Karpas-422 (cell line): ENCODE measurements at regions not wholly inside any gene's neighbourhood (a gene's known extent, or its start where the extent isn't known, plus 50 kb on each side); places are given as distances from the start of the nearest gene placed in this dataset.
"Not testable (repeated sequence)": the region's sequence is repeated elsewhere in the genome, so short reads cannot be mapped to it uniquely, and the experiment has no call there.

ENCODE experiments used
- DNase-seq: peaks from one replicate; pipeline ENCODE4 v3.0.0-alpha.2; 2015
- H2AFZ ChIP-seq: fragments of 200-600 bp; sonication (generic); 2 replicates; pipeline ENCODE4 v1.6.1; 2014; ENCODE audit warnings: antibody characterized with exemption, low read length, mixed read lengths
- H3K27ac ChIP-seq: fragments of 200-600 bp; sonication (generic); 2 replicates; pipeline ENCODE4 v1.5.1; 2014; ENCODE audit warnings: mild to moderate bottlenecking, low read length, moderate library complexity
- H3K27me3 ChIP-seq: fragments of 200-600 bp; sonication (generic); 2 replicates; pipeline ENCODE4 v1.6.1; 2014; ENCODE audit warnings: low read length, mixed read lengths
- H3K36me3 ChIP-seq: fragments of 200-600 bp; sonication (generic); 2 replicates; pipeline ENCODE4 v1.6.1; 2014; ENCODE audit warnings: low read length, mixed read lengths; ENCODE audit not compliant: insufficient read depth
- H3K4me1 ChIP-seq: fragments of 200-600 bp; sonication (generic); 2 replicates; pipeline ENCODE4 v1.6.1; 2014; ENCODE audit warnings: mild to moderate bottlenecking, low read length, mixed read lengths
- H3K4me2 ChIP-seq: fragments of 200-600 bp; sonication (generic); 2 replicates; pipeline ENCODE4 v1.6.1; 2014; ENCODE audit warnings: low read length, low read depth, mild to moderate bottlenecking; ENCODE audit not compliant: poor library complexity, severe bottlenecking
- H3K4me3 ChIP-seq: fragments of 200-600 bp; sonication (generic); 2 replicates; pipeline ENCODE4 v1.5.1; 2014; ENCODE audit warnings: mild to moderate bottlenecking, antibody characterized with exemption, low read length, mixed read lengths
- H3K79me2 ChIP-seq: fragments of 200-600 bp; sonication (generic); 2 replicates; pipeline ENCODE4 v1.6.1; 2014; ENCODE audit warnings: mild to moderate bottlenecking, low read length, mixed read lengths
- H3K9ac ChIP-seq: fragments of 200-600 bp; sonication (generic); 2 replicates; pipeline ENCODE4 v1.6.0; 2014; ENCODE audit warnings: low read length
- H3K9me2 ChIP-seq: fragments of 200-600 bp; sonication (generic), shearing (Covaris generic); replicated peaks from 2 replicates; pipeline ENCODE4 v1.6.0; 2014; ENCODE audit warnings: mild to moderate bottlenecking, low read length, moderate library complexity; ENCODE audit not compliant: insufficient read depth
- H3K9me3 ChIP-seq: fragments of 300-700, 200-600 bp; sonication (generic); 2 replicates; pipeline ENCODE4 v1.6.1; 2014; ENCODE audit warnings: low read length, mixed read lengths
- H4K20me1 ChIP-seq: fragments of 200-600 bp; sonication (generic); 2 replicates; pipeline ENCODE4 v1.6.1; 2014; ENCODE audit warnings: mild to moderate bottlenecking, antibody characterized with exemption, low read length, low read depth; ENCODE audit not compliant: insufficient read depth

- no peak overlapping the region for H2AFZ ChIP-seq
Measured at GRCh38 chr15:79724312-79724711, 172.5 kb downstream of the MTHFS start.

GRCh38 chr15:79724804-79725203 is 172.0 kb downstream of the MTHFS start:
- H3K36me3 ChIP-seq, result no peaks in the 10 kb centered on the region
- no peaks in the 10 kb centered on the region for H3K9me3 ChIP-seq
- H2AFZ ChIP-seq, result no peak overlapping the region
- no peaks in the 10 kb centered on the region for H3K27me3 ChIP-seq
- no peak overlapping the region for H3K4me3 ChIP-seq
- no peak for DNase-seq
- no peaks in the 10 kb centered on the region for H3K9me2 ChIP-seq
- no peaks in the 10 kb centered on the region for H3K79me2 ChIP-seq
- no peak overlapping the region for H3K9ac ChIP-seq
- 0 out of 2 replicates have a peak, but pooled peaks cover 4% of the 10 kb centered on the region for H4K20me1 ChIP-seq
- no peaks in the 10 kb centered on the region for H3K4me1 ChIP-seq
- no peak overlapping the region for H3K27ac ChIP-seq
- no peak overlapping the region for H3K4me2 ChIP-seq

More at GRCh38 chr15:79724312-79724711, 172.5 kb downstream of the MTHFS start:
- H3K9me3 ChIP-seq, result no peaks in the 10 kb centered on the region
- H3K27me3 ChIP-seq, result no peaks in the 10 kb centered on the region
- no peaks in the 10 kb centered on the region for H3K36me3 ChIP-seq
- 0 out of 2 replicates have a peak, but pooled peaks cover 3% of the 10 kb centered on the region for H4K20me1 ChIP-seq
- no peaks in the 10 kb centered on the region for H3K79me2 ChIP-seq
- no peak overlapping the region for H3K9ac ChIP-seq
- no peak overlapping the region for H3K4me3 ChIP-seq
- H3K4me2 ChIP-seq, result no peak overlapping the region
- H3K9me2 ChIP-seq, result no peaks in the 10 kb centered on the region
- H3K4me1 ChIP-seq, result no peaks in the 10 kb centered on the region
- DNase-seq, result no peak
- no peak overlapping the region for H3K27ac ChIP-seq

GRCh38 chr15:79728867-79729266 is 167.9 kb downstream of the MTHFS start:
- Histone ChIP-seq H3K9me2 (no peaks in the 10 kb centered on the region), H2AFZ (no peak overlapping the region), H3K79me2 (no peaks in the 10 kb centered on the region), H3K4me2 (no peak overlapping the region), H4K20me1 (0 out of 2 replicates have a peak, but pooled peaks cover 4% of the 10 kb centered on the region), H3K27me3 (no peaks in the 10 kb centered on the region), H3K36me3 (no peaks in the 10 kb centered on the region), H3K4me1 (peaks cover 12% of the 10 kb centered on the region), H3K9ac (no peak overlapping the region), H3K4me3 (no peak overlapping the region), H3K9me3 (no peaks in the 10 kb centered on the region), H3K27ac (no peak overlapping the region)
- DNase-seq, result no peak

- no peaks in the 10 kb centered on the region for H3K9me3 ChIP-seq
- no peak for DNase-seq
- no peak overlapping the region for H3K4me3 ChIP-seq
- H3K4me1 ChIP-seq, result peaks cover 28% of the 10 kb centered on the region
- H3K4me2 ChIP-seq, result no peak overlapping the region
- H3K27me3 ChIP-seq, result no peaks in the 10 kb centered on the region
- no peak overlapping the region for H3K27ac ChIP-seq
- no peaks in the 10 kb centered on the region for H4K20me1 ChIP-seq
- no peaks in the 10 kb centered on the region for H3K36me3 ChIP-seq
- no peaks in the 10 kb centered on the region for H3K79me2 ChIP-seq
- H3K9ac ChIP-seq, result no peak overlapping the region
- H3K9me2 ChIP-seq, result no peaks in the 10 kb centered on the region
- H2AFZ ChIP-seq, result no peak overlapping the region
Measured at GRCh38 chr15:79736435-79737000, 160.3 kb downstream of the MTHFS start.

GRCh38 chr15:79738143-79738542 is 158.7 kb downstream of the MTHFS start:
- Histone ChIP-seq H4K20me1 (no peaks in the 10 kb centered on the region), H3K4me2 (peak overlapping the region; percentile 31), H3K36me3 (no peaks in the 10 kb centered on the region), H2AFZ (no peak overlapping the region), H3K4me3 (no peak overlapping the region; the same call in 1 of the 2 replicates), H3K4me1 (peaks cover 15% of the 10 kb centered on the region), H3K9me3 (no peaks in the 10 kb centered on the region), H3K27ac (no peak overlapping the region), H3K27me3 (no peaks in the 10 kb centered on the region), H3K9me2 (no peaks in the 10 kb centered on the region), H3K79me2 (no peaks in the 10 kb centered on the region), H3K9ac (no peak overlapping the region)
- peak; percentile 59 for DNase-seq

GRCh38 chr15:79740561-79740960 is 156.3 kb downstream of the MTHFS start:
- H4K20me1 ChIP-seq, result no peaks in the 10 kb centered on the region
- H3K9me3 ChIP-seq, result no peaks in the 10 kb centered on the region
- H3K79me2 ChIP-seq, result no peaks in the 10 kb centered on the region
- no peaks in the 10 kb centered on the region for H3K36me3 ChIP-seq
- H3K27ac ChIP-seq, result no peak overlapping the region
- peaks cover 15% of the 10 kb centered on the region for H3K4me1 ChIP-seq
- H3K9ac ChIP-seq, result no peak overlapping the region
- no peak overlapping the region for H2AFZ ChIP-seq
- H3K9me2 ChIP-seq, result no peaks in the 10 kb centered on the region
- H3K27me3 ChIP-seq, result no peaks in the 10 kb centered on the region
- no peak overlapping the region for H3K4me2 ChIP-seq
- DNase-seq, result peak; percentile 43
- no peak overlapping the region for H3K4me3 ChIP-seq

- DNase-seq, result no peak
- H3K4me3 ChIP-seq, result no peak overlapping the region
- no peaks in the 10 kb centered on the region for H3K36me3 ChIP-seq
- H3K9me3 ChIP-seq, result no peaks in the 10 kb centered on the region
- H3K27ac ChIP-seq, result no peak overlapping the region
- no peak overlapping the region for H2AFZ ChIP-seq
- no peak overlapping the region for H3K4me2 ChIP-seq
- no peaks in the 10 kb centered on the region for H3K9me2 ChIP-seq
- no peaks in the 10 kb centered on the region for H4K20me1 ChIP-seq
- H3K27me3 ChIP-seq, result no peaks in the 10 kb centered on the region
- H3K9ac ChIP-seq, result no peak overlapping the region
- peaks cover 8% of the 10 kb centered on the region for H3K4me1 ChIP-seq
- H3K79me2 ChIP-seq, result no peaks in the 10 kb centered on the region
Measured at GRCh38 chr15:79743032-79743431, 153.8 kb downstream of the MTHFS start.

- DNase-seq, result peak; percentile 45
- not testable (repeated sequence) for H3K27ac ChIP-seq, H3K27me3 ChIP-seq, H3K79me2 ChIP-seq, H3K9me2 ChIP-seq, H3K36me3 ChIP-seq, H3K4me3 ChIP-seq, H3K9ac ChIP-seq, H2AFZ ChIP-seq, H3K4me2 ChIP-seq, H3K9me3 ChIP-seq, H4K20me1 ChIP-seq, H3K4me1 ChIP-seq
Measured at GRCh38 chr15:79744485-79744884, 152.3 kb downstream of the MTHFS start.
